NCI-H345 treated with DMSO at 0.1 percent for 48 hours (cell line): ENCODE measurements at regions not wholly inside any gene's neighbourhood (a gene's known extent, or its start where the extent isn't known, plus 50 kb on each side); places are given as distances from the start of the nearest gene placed in this dataset.

Experiments used
- DNase-seq: peaks from one replicate; lab custom pipeline; 2025; ENCODE audit not compliant: unreplicated experiment; lab: John Stamatoyannopoulos, UW

GRCh38 chr2:129698593-129698992 is 280.9 kb upstream of the RAB6C start:
- DNase-seq = no peak

GRCh38 chr2:129699781-129700573 is 279.5 kb upstream of the RAB6C start:
- no peak for DNase-seq

GRCh38 chr2:129702416-129703176 is 276.9 kb upstream of the RAB6C start:
- DNase-seq = no peak

- no peak for DNase-seq
Measured at GRCh38 chr2:129705085-129705484, 274.4 kb upstream of the RAB6C start.

- DNase-seq = no peak
Measured at GRCh38 chr2:129707800-129708199, 271.7 kb upstream of the RAB6C start.

GRCh38 chr2:129708221-129708967 is 271.1 kb upstream of the RAB6C start:
- no peak for DNase-seq

GRCh38 chr2:129709001-129709955 is 270.2 kb upstream of the RAB6C start:
- DNase-seq = peak; percentile 69

- DNase-seq = peak; percentile 65
Measured at GRCh38 chr2:129709956-129710598, 269.4 kb upstream of the RAB6C start.

- no peak for DNase-seq
Measured at GRCh38 chr2:129710670-129711495, 268.6 kb upstream of the RAB6C start.

GRCh38 chr2:129711816-129712675 is 267.4 kb upstream of the RAB6C start:
- no peak for DNase-seq

GRCh38 chr2:129712676-129712985 is 266.8 kb upstream of the RAB6C start:
- DNase-seq = no peak

- no peak for DNase-seq
Measured at GRCh38 chr2:129713337-129713736, 266.1 kb upstream of the RAB6C start.

- no peak for DNase-seq
Measured at GRCh38 chr2:129716781-129717559, 262.5 kb upstream of the RAB6C start.

- peak; percentile 13 for DNase-seq
Measured at GRCh38 chr2:129717560-129718130, 261.8 kb upstream of the RAB6C start.

- no peak for DNase-seq
Measured at GRCh38 chr2:129719335-129719734, 260.1 kb upstream of the RAB6C start.

GRCh38 chr2:129720360-129720759 is 259.1 kb upstream of the RAB6C start:
- DNase-seq = no peak

GRCh38 chr2:129720761-129721160 is 258.7 kb upstream of the RAB6C start:
- no peak for DNase-seq
